Esophagus squamous epithelium (tissue), 4 donors: ENCODE measurements at regions not wholly inside any gene's neighbourhood (a gene's known extent, or its start where the extent isn't known, plus 50 kb on each side); places are given as distances from the start of the nearest gene placed in this dataset.

Experiments used
- CTCF ChIP-seq, 6 experiments: fragments of 450-650 bp in 4 of 6; fragments of 200-600 bp in 2 of 6; sonication (generic) in 2 of 6; IDR thresholded peaks; one replicate each; pipeline ENCODE4 v1.5.1; 2016 to 2019; ENCODE audit warnings: antibody characterized with exemption in 6 of 6, mild to moderate bottlenecking in 4 of 6, moderate library complexity in 4 of 6
- POLR2A ChIP-seq, 4 donors: fragments of 450-650 bp; IDR thresholded peaks; one replicate each; pipeline ENCODE4 v1.6.1; 2017; ENCODE audit warnings: antibody characterized with exemption in 4 of 4, mild to moderate bottlenecking in 4 of 4, moderate library complexity in 3 of 4

- TF ChIP-seq POLR2A (IDR thresholded peaks at IDR 0.05) (no peak), CTCF (IDR thresholded peaks at IDR 0.05) (no peak)
Observed at GRCh38 chr12:97751704-97752103, 289.1 kb downstream of the RMST start.
